PC-9 (cell line): ENCODE measurements at regions not wholly inside any gene's neighbourhood (a gene's known extent, or its start where the extent isn't known, plus 50 kb on each side); places are given as distances from the start of the nearest gene placed in this dataset.

Source experiments
- BruUV-seq: library from RNA; stranded (reverse); fragments of 400-500 nt; replicated peaks from 2 replicates; lab custom pipeline; 2021; lab: Mats Ljungman, UMichigan
- CTCF ChIA-PET: fragments of 300-600 bp; sonication (Branson Sonifier 250); formaldehyde crosslinking; loops from one replicate; lab custom pipeline; 2022; ENCODE audit warnings: antibody characterized with exemption; lab: Charles Lee
- POLR2A ChIA-PET: fragments of 300-600 bp; sonication (Branson Sonifier 250); formaldehyde crosslinking; loops from one replicate; lab custom pipeline; 2022; ENCODE audit warnings: antibody characterized with exemption; ENCODE audit not compliant: unreplicated experiment; lab: Charles Lee
- DNase-seq, 2 experiments: peaks; one replicate each; pipeline versions ENCODE4 v3.0.0 to v3.0.0-alpha.2; 2015 to 2022; ENCODE audit warnings: mixed read lengths in 1 of 2
- H2AFZ ChIP-seq: fragments of 200-600 bp; sonication (generic); 2 replicates; pipeline ENCODE4 v1.8.1; 2017; ENCODE audit warnings: antibody characterized with exemption
- H3F3A ChIP-seq: fragments of 200-600 bp; sonication (generic); 2 replicates; pipeline ENCODE4 v1.8.1; 2017; ENCODE audit warnings: antibody characterized with exemption, mild to moderate bottlenecking, low read depth; ENCODE audit not compliant: insufficient read depth
- H3K27ac ChIP-seq: fragments of 200-600 bp; sonication (generic); 2 replicates; pipeline ENCODE4 v1.6.1; 2016; ENCODE audit warnings: mixed run types
- H3K27me3 ChIP-seq: fragments of 200-600 bp; sonication (generic); 2 replicates; pipeline ENCODE4 v1.6.1; 2016; ENCODE audit warnings: low read depth, mixed run types; ENCODE audit not compliant: insufficient read depth
- H3K36me3 ChIP-seq: fragments of 200-600 bp; sonication (generic); 2 replicates; pipeline ENCODE4 v1.6.1; 2016; ENCODE audit warnings: low read depth, mixed run types
- H3K4me1 ChIP-seq: fragments of 200-600 bp; sonication (generic); replicated peaks from 2 replicates; pipeline ENCODE4 v1.6.1; 2016; ENCODE audit warnings: mixed run types; ENCODE audit not compliant: insufficient read depth
- H3K4me2 ChIP-seq: fragments of 200-600 bp; sonication (generic); 2 replicates; pipeline ENCODE4 v1.6.1; 2017; ENCODE audit warnings: mixed run types
- H3K4me3 ChIP-seq: fragments of 200-600 bp; sonication (generic); 2 replicates; pipeline ENCODE4 v1.6.1; 2016; ENCODE audit warnings: mixed run types
- H3K79me2 ChIP-seq: fragments of 200-600 bp; sonication (generic); 2 replicates; pipeline ENCODE4 v1.6.1; 2017; ENCODE audit warnings: low read depth, mixed run types
- H3K9me2 ChIP-seq: fragments of 200-600 bp; sonication (generic); 2 replicates; pipeline ENCODE4 v1.8.1; 2017; ENCODE audit warnings: mild to moderate bottlenecking; ENCODE audit not compliant: insufficient read depth
- H3K9me3 ChIP-seq: fragments of 200-600 bp; sonication (generic); 2 replicates; pipeline ENCODE4 v1.8.1; 2016; ENCODE audit warnings: low read depth; ENCODE audit not compliant: insufficient read depth
- H4K20me1 ChIP-seq: fragments of 200-600 bp; sonication (generic); 2 replicates; pipeline ENCODE4 v1.8.1; 2017; ENCODE audit not compliant: insufficient read depth
- CTCF ChIP-seq: fragments of 200-600 bp; sonication (generic); conservative IDR thresholded peaks from 2 replicates; pipeline ENCODE4 v1.6.1; 2017; ENCODE audit warnings: mixed run types, antibody characterized with exemption, mild to moderate bottlenecking, moderate library complexity
- EZH2 ChIP-seq: fragments of 200-600 bp; sonication (generic); IDR thresholded peaks from 2 replicates; pipeline ENCODE4 v1.8.0; 2017; ENCODE audit warnings: antibody characterized with exemption, low read depth
- intact Hi-C: fragments of 100-400 bp; cut with micrococcal nuclease; formaldehyde crosslinking; loops from one replicate; pipeline ENCODE4 v1.10.0; 2022; ENCODE audit not compliant: unreplicated experiment

GRCh38 chr4:163902417-163902816, 407.9 kb downstream of the TMA16 start:
- H3K79me2 ChIP-seq = no peaks in the 10 kb centered on the region
- intact Hi-C loops = no loop called here
- no peak overlapping the region for H2AFZ ChIP-seq
- CTCF ChIA-PET = no interaction called here
- no peak for TF ChIP-seq EZH2
- TF ChIP-seq CTCF = no peak
- no peaks in the 10 kb centered on the region for H4K20me1 ChIP-seq
- H3K36me3 ChIP-seq = no peaks in the 10 kb centered on the region
- POLR2A ChIA-PET = interaction anchor here (0.6 kb wide), 1 partner anchor 8 kb away, joined by 4 read pairs; no protein-coding TSS in a partner anchor
- no peak overlapping the region for H3K4me3 ChIP-seq
- H3K4me1 ChIP-seq = no peaks in the 10 kb centered on the region
- BruUV-seq = no TSS peak
- H3K9me2 ChIP-seq = no peaks in the 10 kb centered on the region
- no peaks in the 10 kb centered on the region for H3K9me3 ChIP-seq
- H3K27me3 ChIP-seq = no peaks in the 10 kb centered on the region
- no peak overlapping the region for H3K27ac ChIP-seq
- no peaks in the 10 kb centered on the region for H3F3A ChIP-seq
- no peak overlapping the region for H3K4me2 ChIP-seq
- no peak for DNase-seq

- DNase-seq = no peak
- Histone ChIP-seq H3K79me2 (no peaks in the 10 kb centered on the region), H3K4me3 (no peak overlapping the region), H3K27ac (no peak overlapping the region), H3K4me1 (no peaks in the 10 kb centered on the region), H3K27me3 (no peaks in the 10 kb centered on the region), H3K9me2 (no peaks in the 10 kb centered on the region), H4K20me1 (no peaks in the 10 kb centered on the region), H3K36me3 (no peaks in the 10 kb centered on the region), H3F3A (no peaks in the 10 kb centered on the region), H3K4me2 (no peak overlapping the region), H3K9me3 (no peaks in the 10 kb centered on the region), H2AFZ (no peak overlapping the region)
- no peak for TF ChIP-seq CTCF
- no peak for TF ChIP-seq EZH2
- ChIA-PET CTCF (no interaction called here), POLR2A (no interaction called here)
- intact Hi-C loops = no loop called here
- no TSS peak for BruUV-seq
Observed at GRCh38 chr4:163911891-163912290, 417.4 kb downstream of the TMA16 start.

GRCh38 chr4:163913571-163913970, 419.1 kb downstream of the TMA16 start:
- BruUV-seq = no TSS peak
- no peaks in the 10 kb centered on the region for H3K9me2 ChIP-seq
- DNase-seq = no peak
- no peaks in the 10 kb centered on the region for H3K9me3 ChIP-seq
- no peaks in the 10 kb centered on the region for H3K79me2 ChIP-seq
- no peaks in the 10 kb centered on the region for H3K36me3 ChIP-seq
- intact Hi-C loops = no loop called here
- POLR2A ChIA-PET = no interaction called here
- H3K27ac ChIP-seq = no peak overlapping the region
- H4K20me1 ChIP-seq = no peaks in the 10 kb centered on the region
- no peak overlapping the region for H3K4me3 ChIP-seq
- H3F3A ChIP-seq = no peaks in the 10 kb centered on the region
- TF ChIP-seq CTCF = no peak
- no peak for TF ChIP-seq EZH2
- H3K27me3 ChIP-seq = no peaks in the 10 kb centered on the region
- H3K4me1 ChIP-seq = no peaks in the 10 kb centered on the region
- CTCF ChIA-PET = interaction anchor here (0.6 kb wide), 1 partner anchor 72 kb away, joined by 4 read pairs; no protein-coding TSS in a partner anchor
- H2AFZ ChIP-seq = no peak overlapping the region
- H3K4me2 ChIP-seq = no peak overlapping the region
